HG03066 (cell line): ENCODE measurements at regions not wholly inside any gene's neighbourhood (a gene's known extent, or its start where the extent isn't known, plus 50 kb on each side); places are given as distances from the start of the nearest gene placed in this dataset.
A peak's percentile ranks its signal among the peaks of the same experiment; 100 is the strongest.
"Not testable (repeated sequence)": the region's sequence is repeated elsewhere in the genome, so short reads cannot be mapped to it uniquely, and the experiment has no call there.

ENCODE experiments used
- ATAC-seq: cut with Tn5 transposase; IDR thresholded peaks from one replicate; pipeline ENCODE4 v1.9.1; 2021; ENCODE audit warnings: low read depth; ENCODE audit not compliant: unreplicated experiment

GRCh38 chr6:164346631-164347030 is 932.1 kb downstream of the QKI start:
- ATAC-seq, result no peak

GRCh38 chr6:164345806-164346496 is 931.4 kb downstream of the QKI start:
- no peak for ATAC-seq

GRCh38 chr6:164345327-164345726 is 930.8 kb downstream of the QKI start:
- no peak for ATAC-seq

GRCh38 chr6:164344801-164345291 is 930.3 kb downstream of the QKI start:
- no peak for ATAC-seq

GRCh38 chr6:164339442-164339841 is 924.9 kb downstream of the QKI start:
- not testable (repeated sequence) for ATAC-seq

GRCh38 chr6:164337925-164338397 is 923.4 kb downstream of the QKI start:
- ATAC-seq, result no peak

GRCh38 chr6:164337024-164337924 is 922.8 kb downstream of the QKI start:
- no peak for ATAC-seq

- ATAC-seq, result no peak
Observed at GRCh38 chr6:164336455-164336854, 921.9 kb downstream of the QKI start.

- no peak for ATAC-seq
Observed at GRCh38 chr6:164331026-164331425, 916.5 kb downstream of the QKI start.

- ATAC-seq, result no peak
Observed at GRCh38 chr6:164325168-164325567, 910.6 kb downstream of the QKI start.

- no peak for ATAC-seq
Observed at GRCh38 chr6:164322533-164322932, 908.0 kb downstream of the QKI start.

- ATAC-seq, result no peak
Observed at GRCh38 chr6:164321297-164321696, 906.8 kb downstream of the QKI start.

- ATAC-seq, result no peak
Observed at GRCh38 chr6:164315376-164315775, 900.9 kb downstream of the QKI start.

- ATAC-seq, result no peak
Observed at GRCh38 chr6:164308339-164308738, 893.8 kb downstream of the QKI start.

- ATAC-seq, result peak; percentile 52
Observed at GRCh38 chr6:164303102-164303964, 888.8 kb downstream of the QKI start.

GRCh38 chr6:164296411-164296810 is 881.9 kb downstream of the QKI start:
- no peak for ATAC-seq

GRCh38 chr6:164294047-164294784 is 879.7 kb downstream of the QKI start:
- no peak for ATAC-seq

- ATAC-seq, result no peak
Observed at GRCh38 chr6:164291224-164291623, 876.7 kb downstream of the QKI start.

- no peak for ATAC-seq
Observed at GRCh38 chr6:164290101-164290500, 875.6 kb downstream of the QKI start.

GRCh38 chr6:164286011-164286410 is 871.5 kb downstream of the QKI start:
- no peak for ATAC-seq
